ENCODE measurements at regions not wholly inside any gene's neighbourhood (a gene's known extent, or its start where the extent isn't known, plus 50 kb on each side); places are given as distances from the start of the nearest gene placed in this dataset.

GRCh38 chr16:72612256-72612655 is 435.7 kb downstream of the ZFHX3 start:
- Histone ChIP-seq H3K4me3 (no peak overlapping the region), H3K9me3 (no peaks in the 10 kb centered on the region), H3K27me3 (no peaks in the 10 kb centered on the region), H3K4me1 (peaks cover 0 to 38% (median 4%) of the 10 kb centered on the region in 4 donors), H3K27ac (peak overlapping the region; percentile 45 to 73), H3K36me3 (no peaks in the 10 kb centered on the region)
- intact Hi-C loops (cut with DNase I; ENCODE audit: low total_unique reads): no loop called here
- no peak for DNase-seq
- no peak for TF ChIP-seq CTCF (IDR thresholded peaks at IDR 0.05)

- Histone ChIP-seq H3K9me3 (no peaks in the 10 kb centered on the region), H3K4me3 (no peak overlapping the region), H3K4me1 (peaks cover 0 to 38% (median 4%) of the 10 kb centered on the region in 4 donors), H3K27ac (peak overlapping the region in 1 of 2 donors; percentile 14), H3K27me3 (no peaks in the 10 kb centered on the region), H3K36me3 (no peaks in the 10 kb centered on the region)
- intact Hi-C loops (cut with DNase I; ENCODE audit: low total_unique reads): no loop called here
- no peak for DNase-seq
- TF ChIP-seq CTCF (IDR thresholded peaks at IDR 0.05): no peak
Observed at GRCh38 chr16:72609933-72610332, 438.0 kb upstream of the PMFBP1 start.

- Histone ChIP-seq H3K36me3 (no peaks in the 10 kb centered on the region), H3K27ac (peak overlapping the region in 1 of 2 donors; percentile 14), H3K4me3 (no peak overlapping the region), H3K27me3 (no peaks in the 10 kb centered on the region), H3K9me3 (no peaks in the 10 kb centered on the region), H3K4me1 (peaks cover 0 to 35% (median 4%) of the 10 kb centered on the region in 4 donors)
- no peak for DNase-seq
- intact Hi-C loops (cut with DNase I; ENCODE audit: low total_unique reads): no loop called here
- no peak for TF ChIP-seq CTCF (IDR thresholded peaks at IDR 0.05)
Observed at GRCh38 chr16:72609066-72609465, 437.1 kb upstream of the PMFBP1 start.

GRCh38 chr16:72604375-72604774 is 432.4 kb upstream of the PMFBP1 start:
- Histone ChIP-seq H3K36me3 (no peaks in the 10 kb centered on the region), H3K4me1 (no peaks in the 10 kb centered on the region), H3K4me3 (no peak overlapping the region), H3K27ac (no peak overlapping the region), H3K9me3 (no peaks in the 10 kb centered on the region), H3K27me3 (no peaks in the 10 kb centered on the region)
- no peak for TF ChIP-seq CTCF (IDR thresholded peaks at IDR 0.05)
- DNase-seq: no peak
- intact Hi-C loops (cut with DNase I; ENCODE audit: low total_unique reads): no loop called here

GRCh38 chr16:72602499-72602898 is 430.5 kb upstream of the PMFBP1 start:
- no peaks in the 10 kb centered on the region for H3K27me3 ChIP-seq
- no peaks in the 10 kb centered on the region for H3K36me3 ChIP-seq
- no peak overlapping the region for H3K27ac ChIP-seq
- H3K4me3 ChIP-seq: no peak overlapping the region
- no peaks in the 10 kb centered on the region for H3K4me1 ChIP-seq
- intact Hi-C loops (cut with DNase I; ENCODE audit: low total_unique reads): no loop called here
- no peak for TF ChIP-seq CTCF (IDR thresholded peaks at IDR 0.05)
- H3K9me3 ChIP-seq: no peaks in the 10 kb centered on the region
- no peak for DNase-seq

- no peak for TF ChIP-seq CTCF (IDR thresholded peaks at IDR 0.05)
- no peak overlapping the region for H3K27ac ChIP-seq
- H3K4me1 ChIP-seq: no peaks in the 10 kb centered on the region
- no peak overlapping the region for H3K4me3 ChIP-seq
- H3K9me3 ChIP-seq: no peaks in the 10 kb centered on the region
- DNase-seq: no peak
- no peaks in the 10 kb centered on the region for H3K27me3 ChIP-seq
- intact Hi-C loops (cut with DNase I; ENCODE audit: low total_unique reads): no loop called here
- no peaks in the 10 kb centered on the region for H3K36me3 ChIP-seq
Observed at GRCh38 chr16:72598696-72599095, 426.7 kb upstream of the PMFBP1 start.

Data from tibial artery (tissue), 4 donors.